Keratinocyte (primary cell): ENCODE measurements at regions not wholly inside any gene's neighbourhood (a gene's known extent, or its start where the extent isn't known, plus 50 kb on each side); places are given as distances from the start of the nearest gene placed in this dataset.

Experiments
- DNase-seq: peaks from one replicate; pipeline ENCODE4 v3.0.0-alpha.2; 2011; ENCODE audit warnings: low read depth, missing footprints, low spot score
- FAIRE-seq: peaks from 2 replicates; lab custom pipeline; 2011; peaks lifted over from hg19 to GRCh38; lab: Jason Lieb, UNC
- H2AFZ ChIP-seq: 2 replicates; pipeline ENCODE4 v1.6.0; 2012; ENCODE audit warnings: low read length, control low read depth, inconsistent platforms; ENCODE audit not compliant: control insufficient read depth
- H3K27ac ChIP-seq: 2 replicates; pipeline ENCODE4 v1.5.1; 2011; ENCODE audit warnings: low read length; ENCODE audit not compliant: control insufficient read depth, insufficient read depth
- H3K27me3 ChIP-seq: 3 replicates; pipeline ENCODE4 v1.6.0; 2011; ENCODE audit warnings: low read length; ENCODE audit not compliant: control insufficient read depth, insufficient read depth; ENCODE audit errors: extremely low read depth
- H3K36me3 ChIP-seq, 2 experiments: 2 replicates in 1 of 2; 3 replicates in 1 of 2; pipeline ENCODE4 v1.5.1; 2011; ENCODE audit warnings: low read length in 2 of 2, mild to moderate bottlenecking in 1 of 2; ENCODE audit not compliant: control insufficient read depth in 2 of 2, insufficient read depth in 2 of 2; ENCODE audit errors: extremely low read depth in 1 of 2
- H3K4me1 ChIP-seq: 3 replicates; pipeline ENCODE4 v1.5.1; 2011; ENCODE audit warnings: low read length; ENCODE audit not compliant: control insufficient read depth, insufficient read depth; ENCODE audit errors: extremely low read depth
- H3K4me2 ChIP-seq: 3 replicates; pipeline ENCODE4 v1.6.0; 2011; ENCODE audit warnings: low read depth, low read length; ENCODE audit not compliant: control insufficient read depth, insufficient read depth; ENCODE audit errors: extremely low read depth
- H3K4me3 ChIP-seq, 3 experiments: fragments of 200-600 bp in 1 of 3; sonication (generic) in 1 of 3; 2 replicates in 2 of 3; 3 replicates in 1 of 3; pipeline ENCODE4 v1.5.1; 2011 to 2016; ENCODE audit warnings: low read length in 3 of 3, mild to moderate bottlenecking in 3 of 3, control low read depth in 2 of 3, inconsistent platforms in 1 of 3, low read depth in 1 of 3, mixed read lengths in 1 of 3, mixed run types in 1 of 3, moderate library complexity in 1 of 3; ENCODE audit not compliant: control insufficient read depth in 2 of 3, insufficient read depth in 2 of 3; ENCODE audit errors: extremely low read depth in 1 of 3
- H3K79me2 ChIP-seq: 2 replicates; pipeline ENCODE4 v1.6.0; 2012; ENCODE audit warnings: low read length; ENCODE audit not compliant: control insufficient read depth, insufficient read depth
- H3K9ac ChIP-seq: 3 replicates; pipeline ENCODE4 v1.6.0; 2011; ENCODE audit warnings: low read length; ENCODE audit not compliant: control insufficient read depth, insufficient read depth; ENCODE audit errors: extremely low read depth
- H3K9me1 ChIP-seq: 3 replicates; pipeline ENCODE4 v1.6.0; 2011; ENCODE audit warnings: low read length; ENCODE audit not compliant: control insufficient read depth, insufficient read depth; ENCODE audit errors: extremely low read depth
- H3K9me3 ChIP-seq: 2 replicates; pipeline ENCODE4 v1.5.1; 2012; ENCODE audit warnings: low read depth, low read length; ENCODE audit not compliant: control insufficient read depth
- H4K20me1 ChIP-seq: 3 replicates; pipeline ENCODE4 v1.6.0; 2011; ENCODE audit warnings: low read length; ENCODE audit not compliant: control insufficient read depth, insufficient read depth; ENCODE audit errors: extremely low read depth
- EZH2 ChIP-seq: IDR thresholded peaks from one replicate; pipeline ENCODE4 v1.6.1; 2012; ENCODE audit warnings: inconsistent platforms, mild to moderate bottlenecking, low read length, moderate library complexity
- dilution Hi-C: fragments of 300-500 bp; cut with MboI; formaldehyde crosslinking; loops from one replicate; pipeline ENCODE4 v1.7.0; 2020; ENCODE audit warnings: low sequenced_read_pairs; ENCODE audit not compliant: extremely low pct_ligation_motif_present
- TF ChIP-seq, protein P1 (sequence below), 3 experiments: IDR thresholded peaks in 1 of 3; conservative IDR thresholded peaks in 1 of 3; optimal IDR thresholded peaks in 1 of 3; 2 replicates in 2 of 3; 3 replicates in 1 of 3; pipeline versions ENCODE3 to v1.5.1; 2011; ENCODE audit warnings: low read length in 3 of 3, mild to moderate bottlenecking in 3 of 3, moderate library complexity in 2 of 3, control low read depth in 1 of 3, inconsistent platforms in 1 of 3; ENCODE audit not compliant: insufficient read depth in 2 of 3; ENCODE audit errors: extremely low read depth in 1 of 3

DNA sequence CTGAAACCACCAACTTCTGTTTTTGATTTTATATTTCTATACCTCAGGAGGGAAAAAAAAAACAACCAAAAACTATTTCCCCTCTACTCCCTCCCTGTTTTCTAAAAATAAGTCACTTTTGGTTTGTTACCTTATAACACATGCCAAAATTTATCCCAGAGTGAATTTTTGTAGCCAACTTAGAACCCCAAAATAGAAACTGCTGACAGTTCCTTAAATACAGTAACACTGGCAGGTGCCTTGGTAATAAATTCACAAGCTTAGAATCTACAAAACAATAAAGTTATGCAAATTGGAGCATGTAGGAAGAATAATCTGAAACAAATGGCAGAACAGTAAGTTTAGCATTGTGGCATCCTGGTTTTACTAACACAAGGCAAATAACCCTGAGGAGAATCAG lies 165.0 kb upstream of the HDAC9 start:
- no peak for TF ChIP-seq EZH2
- TF ChIP-seq, protein P1, sequence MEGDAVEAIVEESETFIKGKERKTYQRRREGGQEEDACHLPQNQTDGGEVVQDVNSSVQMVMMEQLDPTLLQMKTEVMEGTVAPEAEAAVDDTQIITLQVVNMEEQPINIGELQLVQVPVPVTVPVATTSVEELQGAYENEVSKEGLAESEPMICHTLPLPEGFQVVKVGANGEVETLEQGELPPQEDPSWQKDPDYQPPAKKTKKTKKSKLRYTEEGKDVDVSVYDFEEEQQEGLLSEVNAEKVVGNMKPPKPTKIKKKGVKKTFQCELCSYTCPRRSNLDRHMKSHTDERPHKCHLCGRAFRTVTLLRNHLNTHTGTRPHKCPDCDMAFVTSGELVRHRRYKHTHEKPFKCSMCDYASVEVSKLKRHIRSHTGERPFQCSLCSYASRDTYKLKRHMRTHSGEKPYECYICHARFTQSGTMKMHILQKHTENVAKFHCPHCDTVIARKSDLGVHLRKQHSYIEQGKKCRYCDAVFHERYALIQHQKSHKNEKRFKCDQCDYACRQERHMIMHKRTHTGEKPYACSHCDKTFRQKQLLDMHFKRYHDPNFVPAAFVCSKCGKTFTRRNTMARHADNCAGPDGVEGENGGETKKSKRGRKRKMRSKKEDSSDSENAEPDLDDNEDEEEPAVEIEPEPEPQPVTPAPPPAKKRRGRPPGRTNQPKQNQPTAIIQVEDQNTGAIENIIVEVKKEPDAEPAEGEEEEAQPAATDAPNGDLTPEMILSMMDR (optimal IDR thresholded peaks at IDR 0.05 in 1 of 3, IDR thresholded peaks at IDR 0.05 in 1 of 3, conservative IDR thresholded peaks at IDR 0.05 in 1 of 3; ENCODE audit: extremely low read depth in 1 of 3, insufficient read depth in 2 of 3, low read length in 3 of 3), result no peak
- Histone ChIP-seq H3K9me1 (no peaks in the 10 kb centered on the region), H2AFZ (no peak overlapping the region), H3K79me2 (no peaks in the 10 kb centered on the region), H3K4me3 (no peak overlapping the region), H3K4me2 (no peak overlapping the region), H3K9me3 (no peaks in the 10 kb centered on the region), H3K27ac (no peak overlapping the region), H3K27me3 (no peaks in the 10 kb centered on the region), H4K20me1 (no peaks in the 10 kb centered on the region), H3K4me1 (no peaks in the 10 kb centered on the region), H3K9ac (no peak overlapping the region), H3K36me3 (no peaks in the 10 kb centered on the region)
- DNase-seq, result no peak
- FAIRE-seq, result no peak
- dilution Hi-C loops, result no loop called here

DNA sequence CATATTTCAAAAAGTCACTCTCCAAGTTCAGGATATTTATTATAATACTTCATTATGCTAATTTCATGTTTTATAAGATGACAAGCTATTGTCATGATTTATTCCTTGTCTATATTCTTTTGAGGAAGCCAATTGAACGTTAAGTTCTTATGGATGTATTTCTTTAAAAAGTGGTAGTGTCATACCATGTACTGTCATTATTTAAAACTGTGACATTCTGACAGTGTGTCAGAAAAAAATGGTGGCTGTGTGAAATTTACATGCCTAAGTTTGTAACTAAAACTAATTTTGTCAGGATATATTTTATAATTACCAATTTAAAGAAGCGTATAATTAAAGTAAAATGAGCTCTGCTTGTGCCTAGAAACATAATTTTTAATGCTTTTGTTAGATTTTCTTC lies 158.9 kb upstream of the HDAC9 start:
- dilution Hi-C loops, result no loop called here
- Histone ChIP-seq H3K9ac (no peak overlapping the region), H3K4me3 (no peak overlapping the region), H3K9me1 (no peaks in the 10 kb centered on the region), H3K4me1 (no peaks in the 10 kb centered on the region), H3K79me2 (no peaks in the 10 kb centered on the region), H2AFZ (no peak overlapping the region), H3K9me3 (no peaks in the 10 kb centered on the region), H3K27me3 (no peaks in the 10 kb centered on the region), H4K20me1 (no peaks in the 10 kb centered on the region), H3K36me3 (no peaks in the 10 kb centered on the region), H3K4me2 (no peak overlapping the region), H3K27ac (no peak overlapping the region)
- TF ChIP-seq, protein P1 (optimal IDR thresholded peaks at IDR 0.05 in 1 of 3, IDR thresholded peaks at IDR 0.05 in 1 of 3, conservative IDR thresholded peaks at IDR 0.05 in 1 of 3; ENCODE audit: extremely low read depth in 1 of 3, insufficient read depth in 2 of 3, low read length in 3 of 3), result no peak
- TF ChIP-seq EZH2, result no peak
- FAIRE-seq (no peak), DNase-seq (no peak)
